A549 (cell line): ENCODE measurements at regions not wholly inside any gene's neighbourhood (a gene's known extent, or its start where the extent isn't known, plus 50 kb on each side); places are given as distances from the start of the nearest gene placed in this dataset.

Experiments
- ATAC-seq, 2 experiments: fragments of 200-7000 bp in 1 of 2; fragments of >200 bp in 1 of 2; cut with Nextera tagmentation in 1 of 2; cut with Tn5 transposase in 1 of 2; 3 replicates each; pipeline versions ENCODE4 v1.8.0 to v1.9.1; 2018 to 2020; ENCODE audit warnings: mild to moderate bottlenecking in 1 of 2, moderate library complexity in 1 of 2
- CTCF ChIA-PET: fragments of 300-600 bp; sonication (Branson Sonifier 250); formaldehyde crosslinking; extraction: SDS; loops from one replicate; lab custom pipeline; 2021; ENCODE audit warnings: antibody characterized with exemption, inconsistent platforms; lab: Yijun Ruan, JAX
- POLR2A ChIA-PET: fragments of 350-600 bp; formaldehyde crosslinking; extraction: SDS; loops from one replicate; lab custom pipeline; 2021; ENCODE audit warnings: antibody characterized with exemption, inconsistent platforms; lab: Yijun Ruan, JAX
- DNase-seq, 2 experiments: peaks; one replicate each; pipeline versions ENCODE4 v3.0.0 to v3.0.0-alpha.2; 2011 to 2016; ENCODE audit warnings: low read depth in 1 of 2, low spot score in 1 of 2
- FAIRE-seq: peaks from 2 replicates; lab custom pipeline; 2011; peaks lifted over from hg19 to GRCh38; lab: Jason Lieb, UNC
- H3K27ac ChIP-seq, 2 experiments: fragments of >200 bp; sonication (Bioruptor Twin); formaldehyde crosslinking; 3 replicates each; pipeline ENCODE4 v1.5.1; 2016 to 2017
- H3K4me1 ChIP-seq: fragments of >200 bp; sonication (Bioruptor Twin); formaldehyde crosslinking; 3 replicates; pipeline ENCODE4 v1.6.1; 2016
- H3K4me2 ChIP-seq: fragments of >200 bp; sonication (Bioruptor Twin); formaldehyde crosslinking; 3 replicates; pipeline ENCODE4 v1.6.1; 2016
- H3K4me3 ChIP-seq: fragments of >200 bp; sonication (Bioruptor Twin); formaldehyde crosslinking; 3 replicates; pipeline ENCODE4 v1.5.1; 2016
- H3K9me3 ChIP-seq: fragments of >200 bp; sonication (Bioruptor Twin); formaldehyde crosslinking; 3 replicates; pipeline ENCODE4 v1.6.1; 2016
- CBX8 ChIP-seq: fragments of 200-600 bp; sonication (generic); IDR thresholded peaks from 2 replicates; pipeline ENCODE4 v1.6.1; 2016
- CHD2 ChIP-seq: fragments of 150-350 bp; IDR thresholded peaks from 2 replicates; pipeline ENCODE4 v1.6.1; 2014; ENCODE audit warnings: low read length; ENCODE audit not compliant: partially characterized antibody
- CHD4 ChIP-seq: fragments of 200-600 bp; sonication (generic); IDR thresholded peaks from 2 replicates; pipeline ENCODE4 v1.6.1; 2016; ENCODE audit warnings: antibody characterized with exemption, mild to moderate bottlenecking, borderline replicate concordance
- EHF ChIP-seq: fragments of 250-450 bp; sonication (Bioruptor Pico); IDR thresholded peaks from 2 replicates; pipeline ENCODE4 v1.5.0; 2020; ENCODE audit warnings: mild to moderate bottlenecking
- EHMT2 ChIP-seq: fragments of 200-600 bp; sonication (generic); IDR thresholded peaks from 2 replicates; pipeline ENCODE4 v1.6.1; 2016; ENCODE audit warnings: antibody characterized with exemption, low read depth, mild to moderate bottlenecking, moderate library complexity
- EP300 ChIP-seq, 2 experiments: fragments of >200 bp; sonication (Bioruptor Twin); formaldehyde crosslinking; IDR thresholded peaks; 2 replicates in 1 of 2; 3 replicates in 1 of 2; pipeline ENCODE4 v1.6.1; 2016 to 2017
- ESRRA ChIP-seq: fragments of 150-350 bp; IDR thresholded peaks from 2 replicates; pipeline ENCODE4 v1.6.1; 2014; ENCODE audit warnings: mild to moderate bottlenecking, low read length, borderline replicate concordance
- JUN ChIP-seq, 2 experiments: fragments of >200 bp; sonication (Bioruptor Twin); formaldehyde crosslinking; IDR thresholded peaks; 2 replicates in 1 of 2; 3 replicates in 1 of 2; pipeline ENCODE4 v1.6.1; 2016 to 2017
- KDM5A ChIP-seq: fragments of 200-600 bp; sonication (generic); IDR thresholded peaks from 2 replicates; pipeline ENCODE4 v1.6.1; 2016; ENCODE audit warnings: antibody characterized with exemption, mild to moderate bottlenecking
- MAZ ChIP-seq: fragments of 150-350 bp; IDR thresholded peaks from 2 replicates; pipeline ENCODE4 v1.6.1; 2014; ENCODE audit warnings: antibody characterized with exemption, low read depth, low read length, borderline replicate concordance
- MYC ChIP-seq: IDR thresholded peaks from 2 replicates; pipeline ENCODE4 v1.6.1; 2012; ENCODE audit warnings: mild to moderate bottlenecking, inconsistent platforms, low read length, improper control_type of control experiment, borderline replicate concordance
- PHF8 ChIP-seq: fragments of 200-600 bp; sonication (generic); IDR thresholded peaks from 2 replicates; pipeline ENCODE4 v1.6.1; 2016; ENCODE audit warnings: low read depth, mild to moderate bottlenecking, antibody characterized with exemption, moderate library complexity, borderline replicate concordance
- POLR2A ChIP-seq: IDR thresholded peaks from 2 replicates; pipeline ENCODE4 v1.6.1; 2012; ENCODE audit warnings: mild to moderate bottlenecking, low read length
- RAD21 ChIP-seq, 2 experiments: fragments of >200 bp in 1 of 2; sonication (Bioruptor Twin) in 1 of 2; formaldehyde crosslinking in 1 of 2; IDR thresholded peaks in 1 of 2; conservative IDR thresholded peaks in 1 of 2; 2 replicates in 1 of 2; 3 replicates in 1 of 2; pipeline ENCODE4 v1.6.1; 2012 to 2018; ENCODE audit warnings: inconsistent platforms in 1 of 2
- RFX5 ChIP-seq: fragments of 450-650 bp; IDR thresholded peaks from 2 replicates; pipeline ENCODE4 v1.7.1; 2014; ENCODE audit warnings: antibody characterized with exemption, mild to moderate bottlenecking, moderate library complexity
- SREBF2 ChIP-seq: fragments of 450-650 bp; IDR thresholded peaks from 2 replicates; pipeline ENCODE4 v1.6.1; 2014; ENCODE audit warnings: mild to moderate bottlenecking, moderate library complexity
- TP53 ChIP-seq: fragments of 250-450 bp; sonication (Bioruptor Pico); IDR thresholded peaks from 2 replicates; pipeline ENCODE4 v1.5.0; 2021; ENCODE audit warnings: mild to moderate bottlenecking, moderate library complexity
- ZFP36 ChIP-seq: fragments of 450-650 bp; IDR thresholded peaks from 2 replicates; pipeline ENCODE4 v1.6.1; 2014; ENCODE audit warnings: borderline replicate concordance; ENCODE audit not compliant: partially characterized antibody
- ZNF302 ChIP-seq: fragments of 250-450 bp; sonication (Bioruptor Pico); IDR thresholded peaks from 2 replicates; pipeline ENCODE4 v1.9.0; 2021; ENCODE audit warnings: inconsistent platforms, mild to moderate bottlenecking, moderate library complexity
- ZSCAN20 ChIP-seq: fragments of 250-450 bp; sonication (Bioruptor Pico); IDR thresholded peaks from 2 replicates; pipeline ENCODE4 v1.8.0; 2022; ENCODE audit warnings: mild to moderate bottlenecking, moderate library complexity
- WGBS: methylation state at CpG from one replicate; pipeline ENCODE4 v1.1.6; 2017; ENCODE audit errors: missing lambda C conversion rate; 5-methylcytosine and 5-hydroxymethylcytosine counted together
- TF ChIP-seq, protein P1 (sequence below): fragments of 450-650 bp; IDR thresholded peaks from 2 replicates; pipeline ENCODE4 v1.6.1; 2014; ENCODE audit warnings: antibody characterized with exemption
- TF ChIP-seq, protein P2 (sequence below): fragments of 250-450 bp; sonication (Bioruptor Pico); IDR thresholded peaks from 2 replicates; pipeline ENCODE4 v1.5.0; 2020; ENCODE audit warnings: low read depth, mild to moderate bottlenecking, moderate library complexity
- TF ChIP-seq, protein P3 (sequence below): IDR thresholded peaks from 2 replicates; pipeline ENCODE4 v1.6.1; 2012; ENCODE audit warnings: low read depth, borderline replicate concordance

DNA sequence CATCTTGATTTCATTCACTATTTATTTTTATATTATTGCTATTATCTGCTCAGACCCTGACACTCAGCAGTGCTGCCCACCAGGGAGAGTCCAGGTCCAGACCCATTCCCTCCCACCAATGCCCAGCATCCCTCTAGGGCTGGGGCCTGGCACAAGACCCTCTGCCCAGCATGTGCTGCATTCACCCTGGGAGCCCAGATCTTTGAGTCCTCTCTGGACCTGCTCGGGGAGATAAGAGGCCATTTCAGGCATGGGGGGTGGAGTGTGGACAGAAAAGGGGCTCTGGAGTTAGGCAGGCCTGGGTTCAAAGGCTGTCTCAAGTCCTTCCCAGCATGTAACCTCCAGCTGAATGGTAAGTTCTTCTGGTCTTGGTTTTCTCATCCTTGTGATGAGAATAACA is 209.6 kb downstream of the CYP26B1 start:
- CTCF ChIA-PET = interaction anchor here (1.1 to 8.7 kb wide), 5 partner anchors 12 to 878 kb away, joined by 3 to 76 read pairs (median 4); no protein-coding TSS in a partner anchor
- ATAC-seq (no peak), FAIRE-seq (no peak), DNase-seq (no peak)
- 56% methylated on average over 1 of the region's 1 CpG for WGBS
- POLR2A ChIA-PET = no interaction called here
- Histone ChIP-seq H3K4me1 (peaks cover 7% of the 10 kb centered on the region; the same call in 2 of the 3 replicates), H3K4me3 (no peak overlapping the region), H3K9me3 (no peaks in the 10 kb centered on the region), H3K27ac (no peak overlapping the region), H3K4me2 (no peak overlapping the region)
- TF ChIP-seq POLR2A (no peak), CHD4 (no peak), CHD2 (no peak), MAZ (no peak), MYC (no peak), EHF (CRISPR knock-in tag) (no peak), ESRRA (no peak), ZFP36 (no peak), EP300 (IDR thresholded peaks at IDR 0.05) (no peak), PHF8 (no peak)
- TF ChIP-seq, protein P1, sequence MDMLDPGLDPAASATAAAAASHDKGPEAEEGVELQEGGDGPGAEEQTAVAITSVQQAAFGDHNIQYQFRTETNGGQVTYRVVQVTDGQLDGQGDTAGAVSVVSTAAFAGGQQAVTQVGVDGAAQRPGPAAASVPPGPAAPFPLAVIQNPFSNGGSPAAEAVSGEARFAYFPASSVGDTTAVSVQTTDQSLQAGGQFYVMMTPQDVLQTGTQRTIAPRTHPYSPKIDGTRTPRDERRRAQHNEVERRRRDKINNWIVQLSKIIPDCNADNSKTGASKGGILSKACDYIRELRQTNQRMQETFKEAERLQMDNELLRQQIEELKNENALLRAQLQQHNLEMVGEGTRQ = no peak

DNA sequence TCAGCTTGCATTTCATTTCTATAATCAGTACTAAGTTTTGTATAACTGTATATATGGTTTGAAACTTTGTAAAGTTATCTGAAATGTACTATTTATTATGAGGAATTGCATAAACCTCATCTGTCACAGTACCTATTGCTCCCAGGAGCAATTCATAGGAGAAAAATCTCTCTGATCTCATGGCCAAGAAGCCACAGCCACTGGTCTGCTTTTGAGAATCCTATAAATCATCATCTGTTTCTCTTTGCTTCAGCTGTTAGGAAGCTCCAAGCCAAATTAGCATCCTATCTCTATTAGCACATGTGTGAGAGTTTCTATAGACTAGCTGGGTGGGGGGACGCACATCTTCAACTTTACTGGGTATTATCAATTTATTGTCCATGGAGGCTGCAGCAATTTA is 210.3 kb downstream of the CYP26B1 start:
- Histone ChIP-seq H3K27ac (no peak overlapping the region), H3K9me3 (no peaks in the 10 kb centered on the region), H3K4me1 (peaks cover 7% of the 10 kb centered on the region; the same call in 2 of the 3 replicates), H3K4me2 (no peak overlapping the region), H3K4me3 (no peak overlapping the region)
- DNase-seq (no peak), ATAC-seq (no peak), FAIRE-seq (no peak)
- ChIA-PET CTCF (interaction anchor here (0.8 to 8.7 kb wide), 5 partner anchors 13 to 642 kb away, joined by 3 to 76 read pairs (median 7); no protein-coding TSS in a partner anchor), POLR2A (no interaction called here)
- WGBS = 87% methylated on average over 1 of the region's 1 CpG
- TF ChIP-seq CBX8 = no peak
- no peak for TF ChIP-seq RAD21 (conservative IDR thresholded peaks at IDR 0.05 in 1 of 2, IDR thresholded peaks at IDR 0.05 in 1 of 2)
- no peak for TF ChIP-seq EHMT2

DNA sequence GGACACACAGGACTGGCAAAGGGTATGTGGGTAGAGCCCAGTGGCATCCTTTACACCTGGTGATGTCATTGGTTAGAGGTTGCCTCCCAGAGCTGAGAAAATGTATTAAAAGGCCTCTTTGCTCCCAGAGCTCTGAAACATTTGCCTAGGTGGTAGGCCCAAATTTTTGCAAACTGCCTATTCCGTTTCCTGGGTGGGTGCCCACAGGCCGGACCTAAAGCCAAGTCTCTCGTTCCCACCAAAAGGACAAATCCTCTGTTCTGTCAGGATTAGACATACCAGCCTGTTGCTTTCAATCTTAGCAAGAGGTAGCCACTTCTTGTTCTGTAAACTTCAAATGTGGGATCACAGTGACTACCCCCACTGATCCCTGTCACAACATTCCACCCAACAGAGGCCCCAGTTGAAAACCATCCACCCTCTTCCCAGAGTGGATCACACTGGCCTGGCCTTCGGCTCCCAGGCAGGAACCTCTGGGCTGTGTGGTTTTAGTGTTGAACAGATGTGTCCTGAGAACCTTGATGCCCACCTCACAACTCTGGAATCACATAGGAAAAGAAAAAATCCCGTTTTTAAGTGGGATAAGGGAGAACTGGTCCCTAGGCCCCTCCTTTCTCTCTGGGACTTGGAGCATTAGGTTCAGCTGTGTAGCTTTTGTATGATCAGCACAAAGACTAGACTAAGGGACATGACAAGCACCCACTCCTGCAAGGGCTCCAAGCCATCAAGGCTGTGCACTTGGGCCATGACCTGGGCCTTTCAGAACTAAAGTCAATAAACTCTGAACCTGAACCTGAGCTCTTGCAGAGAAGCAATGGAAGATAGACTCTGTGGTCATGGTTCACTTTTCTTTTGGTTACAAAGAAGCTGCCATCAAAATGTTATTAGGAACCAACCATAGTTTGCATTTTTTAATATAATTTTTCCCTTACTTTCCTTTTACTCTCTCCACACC is 211.3 kb downstream of the CYP26B1 start:
- ChIA-PET POLR2A (no interaction called here), CTCF (interaction anchor here (0.8 to 8.7 kb wide), 7 partner anchors 12 to 643 kb away, joined by 3 to 76 read pairs (median 4); no protein-coding TSS in a partner anchor)
- Histone ChIP-seq H3K4me2 (no peak overlapping the region), H3K4me1 (peaks cover 7% of the 10 kb centered on the region; the same call in 2 of the 3 replicates), H3K4me3 (no peak overlapping the region), H3K9me3 (no peaks in the 10 kb centered on the region), H3K27ac (no peak overlapping the region)
- 69% methylated on average over 5 of the region's 5 CpGs for WGBS
- TF ChIP-seq SREBF2 = no peak
- no peak for TF ChIP-seq ZSCAN20 (CRISPR knock-in tag)
- TF ChIP-seq ZNF302 (CRISPR knock-in tag) = no peak
- TF ChIP-seq, protein P2, sequence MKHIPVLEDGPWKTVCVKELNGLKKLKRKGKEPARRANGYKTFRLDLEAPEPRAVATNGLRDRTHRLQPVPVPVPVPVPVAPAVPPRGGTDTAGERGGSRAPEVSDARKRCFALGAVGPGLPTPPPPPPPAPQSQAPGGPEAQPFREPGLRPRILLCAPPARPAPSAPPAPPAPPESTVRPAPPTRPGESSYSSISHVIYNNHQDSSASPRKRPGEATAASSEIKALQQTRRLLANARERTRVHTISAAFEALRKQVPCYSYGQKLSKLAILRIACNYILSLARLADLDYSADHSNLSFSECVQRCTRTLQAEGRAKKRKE (CRISPR knock-in tag) = no peak
- no peak for TF ChIP-seq RFX5
- TF ChIP-seq TP53 (CRISPR knock-in tag) = no peak
- TF ChIP-seq CBX8 = no peak
- TF ChIP-seq, protein P3, sequence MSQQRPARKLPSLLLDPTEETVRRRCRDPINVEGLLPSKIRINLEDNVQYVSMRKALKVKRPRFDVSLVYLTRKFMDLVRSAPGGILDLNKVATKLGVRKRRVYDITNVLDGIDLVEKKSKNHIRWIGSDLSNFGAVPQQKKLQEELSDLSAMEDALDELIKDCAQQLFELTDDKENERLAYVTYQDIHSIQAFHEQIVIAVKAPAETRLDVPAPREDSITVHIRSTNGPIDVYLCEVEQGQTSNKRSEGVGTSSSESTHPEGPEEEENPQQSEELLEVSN = no peak
- no peak for TF ChIP-seq KDM5A
- no peak for TF ChIP-seq JUN (IDR thresholded peaks at IDR 0.05)
- no peak for DNase-seq
- ATAC-seq = no peak
- FAIRE-seq = no peak
